ENCODE measurements at regions not wholly inside any gene's neighbourhood (a gene's known extent, or its start where the extent isn't known, plus 50 kb on each side); places are given as distances from the start of the nearest gene placed in this dataset.
"Not testable (repeated sequence)": the region's sequence is repeated elsewhere in the genome, so short reads cannot be mapped to it uniquely, and the experiment has no call there.

DNA sequence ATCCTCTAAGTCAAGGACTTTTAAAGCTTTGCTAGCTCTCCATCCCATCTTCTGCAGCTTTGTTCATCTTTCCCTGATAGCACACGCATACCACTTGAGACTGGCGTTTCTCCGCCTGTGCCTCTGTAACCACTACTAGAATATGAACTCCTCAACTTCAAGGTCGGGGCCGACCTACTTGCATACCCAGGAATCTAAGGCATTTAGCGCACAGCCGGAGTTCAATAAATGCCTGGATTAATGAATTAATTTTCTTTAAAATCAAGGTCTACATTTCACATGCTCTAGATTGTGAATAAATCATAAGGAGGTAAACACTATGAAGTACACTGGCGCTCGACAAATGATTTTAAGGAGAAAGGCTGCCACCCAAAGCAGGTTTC is 89.3 kb downstream of the HNRNPD start:
- peaks cover 4% of the 10 kb centered on the region for H3K27me3 Mint-ChIP-seq (ENCODE audit: insufficient read depth, low read depth)
- H3K36me3 Mint-ChIP-seq: no peaks in the 10 kb centered on the region
- H3K4me1 Mint-ChIP-seq: peaks cover 3% of the 10 kb centered on the region
- no peaks in the 10 kb centered on the region for H3K36me3 ChIP-seq
- no peaks in the 10 kb centered on the region for H4K20me1 ChIP-seq (ENCODE audit: low read depth)
- peak overlapping the region; percentile 69 for H2AFZ ChIP-seq (replicated peaks)
- H3K9ac ChIP-seq: no peak overlapping the region
- no peak overlapping the region for H3K27ac Mint-ChIP-seq
- H3K79me2 ChIP-seq (ENCODE audit: low read depth): no peaks in the 10 kb centered on the region
- no peaks in the 10 kb centered on the region for H3F3A ChIP-seq (ENCODE audit: low read depth)
- H3K27me3 ChIP-seq: peaks cover 12% of the 10 kb centered on the region
- H3K9me3 ChIP-seq (ENCODE audit: low read depth): no peaks in the 10 kb centered on the region
- H3K4me3 Mint-ChIP-seq: peak overlapping the region; percentile 85
- TF ChIP-seq, protein P1, sequence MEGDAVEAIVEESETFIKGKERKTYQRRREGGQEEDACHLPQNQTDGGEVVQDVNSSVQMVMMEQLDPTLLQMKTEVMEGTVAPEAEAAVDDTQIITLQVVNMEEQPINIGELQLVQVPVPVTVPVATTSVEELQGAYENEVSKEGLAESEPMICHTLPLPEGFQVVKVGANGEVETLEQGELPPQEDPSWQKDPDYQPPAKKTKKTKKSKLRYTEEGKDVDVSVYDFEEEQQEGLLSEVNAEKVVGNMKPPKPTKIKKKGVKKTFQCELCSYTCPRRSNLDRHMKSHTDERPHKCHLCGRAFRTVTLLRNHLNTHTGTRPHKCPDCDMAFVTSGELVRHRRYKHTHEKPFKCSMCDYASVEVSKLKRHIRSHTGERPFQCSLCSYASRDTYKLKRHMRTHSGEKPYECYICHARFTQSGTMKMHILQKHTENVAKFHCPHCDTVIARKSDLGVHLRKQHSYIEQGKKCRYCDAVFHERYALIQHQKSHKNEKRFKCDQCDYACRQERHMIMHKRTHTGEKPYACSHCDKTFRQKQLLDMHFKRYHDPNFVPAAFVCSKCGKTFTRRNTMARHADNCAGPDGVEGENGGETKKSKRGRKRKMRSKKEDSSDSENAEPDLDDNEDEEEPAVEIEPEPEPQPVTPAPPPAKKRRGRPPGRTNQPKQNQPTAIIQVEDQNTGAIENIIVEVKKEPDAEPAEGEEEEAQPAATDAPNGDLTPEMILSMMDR (IDR thresholded peaks at IDR 0.05): no peak
- peak; percentile 44 for TF ChIP-seq EZH2 (IDR thresholded peaks at IDR 0.05)
- TF ChIP-seq EZH2phosphoT487 (IDR thresholded peaks at IDR 0.05): no peak
- no peak overlapping the region for H3K27ac ChIP-seq
- H3K4me3 ChIP-seq: peak overlapping the region; percentile 56
- no peaks in the 10 kb centered on the region for H3K4me1 ChIP-seq
- H3K9me3 Mint-ChIP-seq: no peaks in the 10 kb centered on the region
- no peak for DNase-seq (ENCODE audit: low spot score)
- peak overlapping the region; percentile 88 for H3K4me2 ChIP-seq

DNA sequence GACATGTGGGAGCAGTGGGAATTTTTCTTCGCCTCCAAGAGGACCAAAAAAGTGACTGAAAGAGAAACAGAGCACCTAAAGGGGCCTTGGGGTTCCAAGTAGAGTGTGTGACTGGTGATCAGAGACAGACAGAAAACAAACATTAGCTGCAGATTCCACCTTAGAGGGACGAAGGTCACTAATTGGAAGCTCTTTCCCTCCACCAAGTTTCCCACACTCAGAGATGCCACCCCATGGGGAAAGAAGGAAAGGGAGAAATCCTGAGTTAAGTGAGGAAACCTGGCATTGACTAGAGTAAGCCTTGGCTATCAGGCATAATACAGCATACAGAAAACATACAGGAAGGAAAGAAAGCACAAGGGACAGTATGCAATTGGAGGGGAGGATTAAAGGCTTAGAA is 90.9 kb downstream of the HNRNPD start:
- H3K79me2 ChIP-seq (ENCODE audit: low read depth): no peaks in the 10 kb centered on the region
- H3K4me3 ChIP-seq: no peak overlapping the region
- TF ChIP-seq, protein P1 (IDR thresholded peaks at IDR 0.05): no peak
- no peak for TF ChIP-seq EZH2 (IDR thresholded peaks at IDR 0.05)
- TF ChIP-seq EZH2phosphoT487 (IDR thresholded peaks at IDR 0.05): no peak
- H3K27ac Mint-ChIP-seq: no peak overlapping the region
- no peak overlapping the region for H3K27ac ChIP-seq
- H2AFZ ChIP-seq (replicated peaks): peak overlapping the region; percentile 22
- no peaks in the 10 kb centered on the region for H4K20me1 ChIP-seq (ENCODE audit: low read depth)
- peaks cover 12% of the 10 kb centered on the region for H3K27me3 ChIP-seq
- H3K36me3 ChIP-seq: no peaks in the 10 kb centered on the region
- H3K9me3 Mint-ChIP-seq: no peaks in the 10 kb centered on the region
- no peaks in the 10 kb centered on the region for H3K4me1 ChIP-seq
- H3K9me3 ChIP-seq (ENCODE audit: low read depth): no peaks in the 10 kb centered on the region
- H3K4me1 Mint-ChIP-seq: peaks cover 3% of the 10 kb centered on the region
- no peaks in the 10 kb centered on the region for H3K36me3 Mint-ChIP-seq
- H3F3A ChIP-seq (ENCODE audit: low read depth): no peaks in the 10 kb centered on the region
- peaks cover 4% of the 10 kb centered on the region for H3K27me3 Mint-ChIP-seq (ENCODE audit: insufficient read depth, low read depth)
- no peak overlapping the region for H3K9ac ChIP-seq
- no peak for DNase-seq (ENCODE audit: low spot score)
- H3K4me3 Mint-ChIP-seq: no peak overlapping the region
- H3K4me2 ChIP-seq: no peak overlapping the region

DNA sequence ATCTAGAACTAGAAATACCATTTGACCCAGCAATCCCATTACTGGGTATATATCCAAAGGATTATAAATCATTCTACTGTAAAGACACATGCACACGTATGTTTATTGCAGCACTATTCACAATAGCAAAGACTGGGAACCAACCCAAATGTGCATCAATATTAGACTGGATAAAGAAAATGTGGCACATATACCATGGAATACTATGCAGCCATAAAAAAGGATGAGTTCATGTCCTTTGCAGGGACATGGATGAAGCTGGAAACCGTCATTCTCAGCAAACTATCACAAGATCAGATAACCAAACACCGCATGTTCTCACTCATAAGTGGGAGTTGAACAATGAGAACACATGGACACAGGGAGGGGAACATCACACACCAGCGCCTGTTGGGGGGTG is 94.2 kb downstream of the HNRNPD start:
- not testable (repeated sequence) for H3K36me3 ChIP-seq; H2AFZ ChIP-seq (replicated peaks); H3K4me3 Mint-ChIP-seq; H4K20me1 ChIP-seq (ENCODE audit: low read depth); H3K4me2 ChIP-seq; H3K4me1 ChIP-seq; H3K9me3 ChIP-seq (ENCODE audit: low read depth); H3K36me3 Mint-ChIP-seq; H3K27ac Mint-ChIP-seq; H3K79me2 ChIP-seq (ENCODE audit: low read depth); H3K27ac ChIP-seq; H3K4me3 ChIP-seq; DNase-seq (ENCODE audit: low spot score); H3K4me1 Mint-ChIP-seq; H3F3A ChIP-seq (ENCODE audit: low read depth); H3K9me3 Mint-ChIP-seq; H3K9ac ChIP-seq; H3K27me3 Mint-ChIP-seq (ENCODE audit: insufficient read depth, low read depth)
- H3K27me3 ChIP-seq: peaks cover 11% of the 10 kb centered on the region

DNA sequence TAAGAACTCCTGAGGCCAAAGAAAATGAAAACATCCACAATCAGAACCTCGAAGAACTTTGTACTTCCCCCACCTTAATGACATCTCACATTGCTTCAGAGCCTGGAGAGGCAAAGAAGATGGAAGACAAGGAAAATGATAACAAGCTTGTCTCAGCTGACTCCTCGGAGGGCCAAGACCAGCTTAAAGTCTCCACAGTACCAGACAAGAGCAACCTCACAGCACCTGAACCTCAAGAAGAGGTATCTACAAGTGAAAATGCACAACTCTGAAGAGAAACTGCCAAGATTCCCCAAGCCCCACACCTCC is 97.5 kb downstream of the HNRNPD start:
- Histone ChIP-seq H3K4me3 (no peak overlapping the region), H3K36me3 (no peaks in the 10 kb centered on the region), H3K9me3 (ENCODE audit: low read depth) (no peaks in the 10 kb centered on the region), H4K20me1 (ENCODE audit: low read depth) (no peaks in the 10 kb centered on the region), H3K9ac (no peak overlapping the region), H3K27ac (no peak overlapping the region), H3K27me3 (no peaks in the 10 kb centered on the region), H3K4me1 (peaks cover 4% of the 10 kb centered on the region), H3K4me2 (no peak overlapping the region), H3K79me2 (ENCODE audit: low read depth) (no peaks in the 10 kb centered on the region), H3F3A (ENCODE audit: low read depth) (no peaks in the 10 kb centered on the region), H2AFZ (replicated peaks) (no peak overlapping the region)
- Mint-ChIP-seq H3K27me3 (ENCODE audit: insufficient read depth, low read depth) (peaks cover 2% of the 10 kb centered on the region), H3K9me3 (peaks cover 3% of the 10 kb centered on the region), H3K4me1 (no peaks in the 10 kb centered on the region), H3K27ac (no peak overlapping the region), H3K36me3 (no peaks in the 10 kb centered on the region), H3K4me3 (no peak overlapping the region)
- DNase-seq (ENCODE audit: low spot score): no peak
- TF ChIP-seq, protein P1 (IDR thresholded peaks at IDR 0.05): no peak
- TF ChIP-seq EZH2 (IDR thresholded peaks at IDR 0.05): no peak
- no peak for TF ChIP-seq EZH2phosphoT487 (IDR thresholded peaks at IDR 0.05)

Data from neural progenitor cell (in vitro differentiated cells).